ENCODE measurements at regions not wholly inside any gene's neighbourhood (a gene's known extent, or its start where the extent isn't known, plus 50 kb on each side); places are given as distances from the start of the nearest gene placed in this dataset.

DNA sequence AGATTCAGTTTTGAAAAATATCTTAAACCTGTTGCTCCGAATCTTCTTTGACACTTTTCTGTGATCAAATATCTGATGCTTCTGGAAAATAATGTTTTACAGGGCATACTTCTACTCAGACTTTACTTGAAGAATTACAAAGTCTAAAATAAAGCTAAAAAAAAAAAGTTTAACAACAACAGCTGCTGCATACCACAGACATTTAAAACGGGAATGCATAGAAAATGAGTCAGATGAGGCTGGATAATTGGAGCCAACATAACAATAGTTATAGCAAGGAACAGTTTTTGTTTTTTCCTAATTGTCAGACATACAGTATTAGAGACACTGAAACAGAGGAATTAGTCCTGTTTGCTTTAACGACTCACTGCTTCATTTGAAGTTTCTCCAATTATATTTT, 1090.2 kb downstream of the SUCLG1 start:
- TF ChIP-seq, protein P1, sequence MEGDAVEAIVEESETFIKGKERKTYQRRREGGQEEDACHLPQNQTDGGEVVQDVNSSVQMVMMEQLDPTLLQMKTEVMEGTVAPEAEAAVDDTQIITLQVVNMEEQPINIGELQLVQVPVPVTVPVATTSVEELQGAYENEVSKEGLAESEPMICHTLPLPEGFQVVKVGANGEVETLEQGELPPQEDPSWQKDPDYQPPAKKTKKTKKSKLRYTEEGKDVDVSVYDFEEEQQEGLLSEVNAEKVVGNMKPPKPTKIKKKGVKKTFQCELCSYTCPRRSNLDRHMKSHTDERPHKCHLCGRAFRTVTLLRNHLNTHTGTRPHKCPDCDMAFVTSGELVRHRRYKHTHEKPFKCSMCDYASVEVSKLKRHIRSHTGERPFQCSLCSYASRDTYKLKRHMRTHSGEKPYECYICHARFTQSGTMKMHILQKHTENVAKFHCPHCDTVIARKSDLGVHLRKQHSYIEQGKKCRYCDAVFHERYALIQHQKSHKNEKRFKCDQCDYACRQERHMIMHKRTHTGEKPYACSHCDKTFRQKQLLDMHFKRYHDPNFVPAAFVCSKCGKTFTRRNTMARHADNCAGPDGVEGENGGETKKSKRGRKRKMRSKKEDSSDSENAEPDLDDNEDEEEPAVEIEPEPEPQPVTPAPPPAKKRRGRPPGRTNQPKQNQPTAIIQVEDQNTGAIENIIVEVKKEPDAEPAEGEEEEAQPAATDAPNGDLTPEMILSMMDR (IDR thresholded peaks at IDR 0.05) = no peak
- TF ChIP-seq POLR2A (IDR thresholded peaks at IDR 0.05) = no peak

All from breast epithelium (tissue), 3 donors.